ENCODE measurements at regions not wholly inside any gene's neighbourhood (a gene's known extent, or its start where the extent isn't known, plus 50 kb on each side); places are given as distances from the start of the nearest gene placed in this dataset.

DNA sequence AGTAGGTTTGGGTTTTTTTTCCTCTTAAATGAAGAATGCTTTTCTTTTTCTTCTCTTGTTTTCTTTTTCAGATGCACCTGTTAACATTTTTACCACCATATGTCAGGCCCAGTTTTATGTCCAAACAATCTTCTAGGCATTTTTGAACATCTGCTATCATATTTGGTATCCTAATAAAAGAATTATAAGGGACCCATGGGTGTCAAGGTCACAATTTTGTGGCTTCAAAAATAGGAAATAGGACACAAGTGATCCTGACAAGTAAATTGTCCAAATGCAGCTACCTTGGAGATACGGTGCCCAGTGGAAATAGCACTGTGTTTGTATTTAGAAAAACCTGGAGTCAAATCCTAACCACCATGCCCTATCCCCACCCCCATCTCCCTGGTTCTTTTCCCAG lies 270.3 kb downstream of the MZT1 start:
- TF ChIP-seq, protein P1, sequence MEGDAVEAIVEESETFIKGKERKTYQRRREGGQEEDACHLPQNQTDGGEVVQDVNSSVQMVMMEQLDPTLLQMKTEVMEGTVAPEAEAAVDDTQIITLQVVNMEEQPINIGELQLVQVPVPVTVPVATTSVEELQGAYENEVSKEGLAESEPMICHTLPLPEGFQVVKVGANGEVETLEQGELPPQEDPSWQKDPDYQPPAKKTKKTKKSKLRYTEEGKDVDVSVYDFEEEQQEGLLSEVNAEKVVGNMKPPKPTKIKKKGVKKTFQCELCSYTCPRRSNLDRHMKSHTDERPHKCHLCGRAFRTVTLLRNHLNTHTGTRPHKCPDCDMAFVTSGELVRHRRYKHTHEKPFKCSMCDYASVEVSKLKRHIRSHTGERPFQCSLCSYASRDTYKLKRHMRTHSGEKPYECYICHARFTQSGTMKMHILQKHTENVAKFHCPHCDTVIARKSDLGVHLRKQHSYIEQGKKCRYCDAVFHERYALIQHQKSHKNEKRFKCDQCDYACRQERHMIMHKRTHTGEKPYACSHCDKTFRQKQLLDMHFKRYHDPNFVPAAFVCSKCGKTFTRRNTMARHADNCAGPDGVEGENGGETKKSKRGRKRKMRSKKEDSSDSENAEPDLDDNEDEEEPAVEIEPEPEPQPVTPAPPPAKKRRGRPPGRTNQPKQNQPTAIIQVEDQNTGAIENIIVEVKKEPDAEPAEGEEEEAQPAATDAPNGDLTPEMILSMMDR (IDR thresholded peaks at IDR 0.05): no peak
- TF ChIP-seq POLR2A (IDR thresholded peaks at IDR 0.05): no peak

All from Peyer's patch (tissue), 4 donors.